ENCODE measurements at regions not wholly inside any gene's neighbourhood (a gene's known extent, or its start where the extent isn't known, plus 50 kb on each side); places are given as distances from the start of the nearest gene placed in this dataset.

DNA sequence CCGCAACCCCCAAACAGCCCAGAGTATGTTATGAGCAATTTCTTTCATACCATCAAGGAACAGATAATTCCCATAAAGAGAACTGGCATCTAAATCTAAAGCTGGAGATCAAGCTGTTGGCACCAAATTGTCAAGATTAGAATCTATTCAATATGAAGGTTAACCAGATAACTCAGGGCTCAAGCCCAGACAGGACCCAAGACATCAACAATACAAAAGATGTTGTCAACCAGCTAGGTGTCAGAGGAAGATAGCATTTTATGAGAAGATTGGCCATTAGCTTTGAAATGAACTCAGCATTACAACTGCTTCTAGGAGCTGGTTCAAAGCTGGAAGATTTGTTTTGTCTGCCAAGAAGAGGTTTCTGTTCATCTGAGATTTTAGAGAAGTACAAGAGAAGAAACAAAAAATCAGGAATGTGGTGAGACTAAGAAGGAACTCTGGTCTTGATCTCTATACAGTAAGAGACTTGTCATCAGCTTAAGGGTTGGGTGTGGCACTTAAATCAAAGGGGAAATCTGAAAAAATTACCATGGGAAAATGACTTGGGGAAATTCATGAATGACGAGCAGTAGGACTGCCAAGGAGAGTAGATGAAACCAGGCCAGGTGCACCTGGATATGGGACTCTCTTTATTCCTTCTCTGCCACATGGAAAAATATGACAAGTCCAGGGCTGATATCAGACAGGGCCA is 64.2 kb upstream of the COX10 start:
- DNase-seq: no peak

DNA sequence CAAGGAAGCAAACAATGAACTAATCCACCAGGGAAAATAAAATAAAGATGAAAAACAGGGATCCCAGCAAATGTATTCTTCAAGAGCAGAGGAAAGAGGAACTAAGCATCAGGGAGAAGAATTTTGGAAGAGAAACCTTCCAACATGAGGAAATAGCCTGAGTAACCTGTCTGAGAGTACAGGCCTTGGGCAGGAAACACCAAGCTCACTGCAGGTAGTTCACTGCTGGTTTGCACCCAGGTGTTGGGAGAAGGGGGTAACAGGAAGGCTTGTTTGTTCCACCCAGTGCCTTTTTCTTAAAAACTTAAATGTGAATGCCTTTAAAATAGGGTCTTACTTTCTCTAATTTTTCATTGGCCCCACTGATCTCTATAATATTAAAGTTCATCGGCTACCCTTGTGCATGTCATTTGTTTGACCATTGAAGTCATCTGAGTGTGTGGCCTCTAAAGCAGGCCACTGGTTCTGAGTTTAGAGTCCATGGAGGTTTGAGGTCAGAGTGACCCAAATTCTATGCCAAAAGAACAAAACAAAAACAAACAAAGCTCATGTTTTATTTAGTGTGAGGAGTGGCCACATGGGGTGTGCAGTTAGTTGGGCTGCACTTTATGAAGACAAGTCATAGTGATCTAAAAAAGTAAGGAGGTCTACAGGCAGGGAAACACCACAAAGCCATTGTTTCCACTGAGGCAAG is 62.9 kb upstream of the COX10 start:
- no peak for DNase-seq

DNA sequence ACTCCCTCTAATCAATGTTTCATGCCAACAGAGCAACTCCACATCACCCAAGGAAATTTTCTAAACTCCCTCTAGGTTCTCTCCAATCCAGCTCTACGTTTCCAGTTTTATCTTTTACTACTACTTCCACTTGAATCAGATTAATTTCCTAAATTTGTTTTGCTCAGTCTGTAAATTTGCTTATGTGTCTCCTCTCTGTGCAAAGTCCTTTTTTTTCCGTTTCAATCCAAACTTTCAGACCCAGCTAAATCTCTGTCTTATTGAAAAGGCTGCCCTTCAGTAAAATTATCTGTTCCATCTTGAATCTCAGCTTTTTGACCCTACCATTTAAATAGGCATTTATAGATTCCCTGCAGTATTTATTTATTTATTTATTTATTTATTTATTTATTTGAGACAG is 61.4 kb upstream of the COX10 start:
- DNase-seq: no peak

DNA sequence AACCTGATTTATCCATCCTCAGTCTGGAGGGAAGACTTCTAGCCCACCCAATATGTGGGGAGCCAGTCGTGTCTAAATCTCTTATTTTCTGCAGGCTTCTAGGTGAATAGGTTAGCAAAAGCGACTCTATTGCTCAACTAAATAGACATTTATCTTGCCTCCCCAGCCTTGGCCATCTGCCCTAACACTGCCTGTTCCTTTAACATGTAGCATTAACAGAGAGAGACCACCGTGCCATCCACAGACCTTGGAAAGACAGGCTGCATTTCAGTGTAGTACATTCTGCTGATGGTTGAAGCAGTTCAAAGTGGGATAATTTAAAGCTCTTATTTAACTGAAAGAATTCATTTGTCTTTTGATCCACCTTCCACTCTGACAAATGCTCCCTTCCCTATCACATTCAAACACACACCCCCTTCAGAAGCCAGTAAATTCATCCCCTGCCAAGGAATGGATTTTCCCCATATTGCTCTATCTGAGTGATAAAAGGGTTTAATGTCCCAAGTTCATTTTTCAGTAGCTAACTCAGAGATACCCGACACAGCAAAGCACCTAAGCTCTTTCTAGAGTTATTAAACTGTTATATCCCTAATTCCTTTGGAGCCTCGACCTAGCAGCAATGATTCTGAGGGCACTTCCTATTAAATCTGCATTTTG is 58.1 kb upstream of the COX10 start:
- no peak for DNase-seq

DNA sequence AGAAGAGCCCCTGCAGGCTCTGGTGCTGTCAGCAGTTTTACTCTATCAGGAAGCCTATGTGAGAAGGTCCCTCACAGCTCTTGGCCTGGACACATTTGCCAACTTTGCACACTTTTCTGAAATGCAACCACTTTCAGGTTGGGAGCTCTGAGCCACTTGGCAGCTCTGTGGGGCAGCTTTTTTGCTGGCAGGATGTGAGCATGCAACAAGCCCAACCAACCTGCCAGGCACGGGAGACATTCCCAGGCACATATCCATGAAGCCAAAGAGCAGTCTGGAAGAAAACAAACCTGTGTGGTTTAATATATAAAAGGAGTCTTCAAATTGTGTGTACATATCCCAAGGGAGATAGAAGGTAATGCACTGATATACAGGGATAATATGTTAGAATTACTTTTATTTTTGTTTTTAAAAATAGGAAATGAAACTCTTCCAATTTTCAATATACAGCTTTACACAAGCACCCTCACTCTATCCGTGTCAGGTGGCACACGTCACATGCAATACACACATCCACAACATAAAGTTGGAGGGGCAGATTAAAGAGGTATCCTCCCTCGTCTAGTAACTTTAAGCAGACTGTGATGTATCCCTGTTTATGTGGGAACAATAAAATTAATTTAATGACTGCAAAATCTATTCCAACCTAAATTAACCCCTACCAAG is 57.4 kb upstream of the COX10 start:
- no peak for DNase-seq

DNA sequence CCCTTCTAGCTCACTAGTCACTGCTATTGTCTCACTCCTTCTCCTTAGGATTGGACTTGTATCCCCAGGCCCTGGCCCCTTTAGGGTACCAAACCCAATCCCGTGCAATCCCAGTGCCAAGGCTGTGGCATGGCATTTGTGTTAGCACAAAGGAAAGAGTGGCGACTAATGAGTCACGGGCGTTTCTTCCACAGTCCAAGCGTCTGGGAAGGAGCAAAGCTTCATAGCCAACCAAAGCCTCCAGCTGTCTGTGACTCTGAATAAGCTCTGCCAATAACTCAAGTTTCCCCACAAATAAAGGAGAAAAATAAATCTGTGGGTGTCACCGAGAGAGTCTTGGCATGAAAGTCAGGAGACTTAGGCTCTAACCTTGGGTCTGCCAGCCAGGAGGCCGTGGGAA is 54.6 kb upstream of the COX10 start:
- no peak for DNase-seq

DNA sequence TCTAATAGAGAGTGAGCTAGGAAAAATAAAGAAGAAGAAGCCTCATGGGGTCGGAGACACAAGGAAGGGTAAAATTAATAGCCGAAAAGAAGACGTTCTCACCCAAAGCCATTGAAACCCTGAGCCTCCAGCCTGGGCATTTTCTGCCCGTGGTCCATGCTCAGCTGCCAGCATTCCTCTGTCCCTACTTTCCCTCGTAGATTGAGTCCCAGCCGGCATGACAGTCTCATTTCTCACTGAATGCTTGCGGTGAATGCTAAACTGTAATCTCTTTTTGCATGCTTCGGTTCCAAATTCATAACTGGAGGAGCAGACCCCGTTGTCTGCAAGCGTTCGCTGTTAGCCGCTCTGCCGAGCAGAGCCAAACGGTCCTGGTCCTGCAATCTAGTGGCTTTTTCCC is 54.0 kb upstream of the COX10 start:
- no peak for DNase-seq

DNA sequence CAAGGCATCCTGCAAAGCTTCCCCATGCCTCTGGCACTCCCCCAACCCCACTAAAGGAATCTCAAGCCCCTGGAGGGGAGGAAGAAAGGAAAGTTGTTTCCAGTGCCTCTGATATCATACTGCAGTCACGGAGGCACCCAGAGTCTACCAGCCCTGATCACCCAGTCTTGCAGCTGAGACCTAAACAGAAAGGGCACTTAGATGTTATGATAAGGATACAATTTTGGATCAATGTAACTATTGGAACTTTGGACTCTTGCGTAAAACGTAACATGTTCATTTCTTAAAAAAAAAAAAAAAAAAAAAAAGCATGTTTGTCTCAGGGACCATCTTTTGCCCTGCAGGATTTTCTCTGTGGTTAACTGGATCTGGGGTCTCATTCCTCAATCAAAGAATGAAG is 52.4 kb upstream of the COX10 start:
- DNase-seq: no peak

DNA sequence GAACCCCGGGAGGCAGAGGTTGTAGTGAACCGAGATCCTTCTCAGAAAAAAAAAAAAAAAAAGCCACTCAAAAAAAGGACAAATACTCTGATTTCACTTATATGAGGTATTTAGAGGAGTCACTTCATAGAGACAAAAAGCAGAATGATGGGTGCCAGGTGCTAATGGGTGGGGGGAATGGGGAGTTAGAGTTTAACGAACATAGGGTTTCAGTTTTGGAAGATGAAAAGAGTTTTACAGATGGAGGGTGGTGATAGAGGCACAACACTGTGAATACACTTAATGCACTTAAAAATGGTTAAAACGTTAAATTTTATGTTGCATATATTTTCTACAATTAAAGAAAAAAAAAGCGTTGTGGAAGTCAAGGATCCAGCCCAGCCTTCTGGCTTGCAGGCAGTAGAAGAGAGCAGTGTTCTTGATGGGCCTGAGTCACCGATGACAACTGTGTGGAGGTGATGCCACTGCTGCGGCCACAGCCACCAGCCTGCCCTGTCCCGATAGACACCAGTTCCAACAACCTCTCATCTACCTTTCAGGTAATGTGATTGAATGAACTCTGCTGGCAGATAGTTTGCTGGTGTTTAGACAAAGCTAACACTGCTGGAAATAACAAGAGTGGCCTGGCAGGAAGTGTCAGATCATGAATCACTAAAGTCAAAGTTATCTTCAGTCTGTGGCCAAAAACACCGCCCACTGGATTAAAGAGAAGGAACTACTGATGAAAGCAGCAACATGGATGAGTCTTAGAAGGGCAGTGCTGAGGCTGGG is 49.9 kb upstream of the COX10 start:
- no peak for DNase-seq

Data from stimulated activated naive CD4-positive, alpha-beta T cell (primary cell).